GM23248 (cell line): ENCODE measurements at regions not wholly inside any gene's neighbourhood (a gene's known extent, or its start where the extent isn't known, plus 50 kb on each side); places are given as distances from the start of the nearest gene placed in this dataset.

Experiments
- EZH2 ChIP-seq: fragments of 200-600 bp; sonication (generic); IDR thresholded peaks from 2 replicates; pipeline ENCODE4 v1.6.1; 2018; ENCODE audit warnings: antibody characterized with exemption, mild to moderate bottlenecking; ENCODE audit not compliant: insufficient read depth, poor library complexity, severe bottlenecking
- EZH2phosphoT487 ChIP-seq: fragments of 200-600 bp; sonication (generic); IDR thresholded peaks from 2 replicates; pipeline ENCODE4 v1.6.1; 2018; ENCODE audit warnings: antibody characterized with exemption, moderate library complexity, mild to moderate bottlenecking, low read depth; ENCODE audit not compliant: insufficient read depth

GRCh38 chr3:193971966-193972365 is 164.0 kb upstream of the HES1 start:
- TF ChIP-seq EZH2: no peak
- TF ChIP-seq EZH2phosphoT487: no peak
